ENCODE measurements at regions not wholly inside any gene's neighbourhood (a gene's known extent, or its start where the extent isn't known, plus 50 kb on each side); places are given as distances from the start of the nearest gene placed in this dataset.
A peak's percentile ranks its signal among the peaks of the same experiment; 100 is the strongest.

DNA sequence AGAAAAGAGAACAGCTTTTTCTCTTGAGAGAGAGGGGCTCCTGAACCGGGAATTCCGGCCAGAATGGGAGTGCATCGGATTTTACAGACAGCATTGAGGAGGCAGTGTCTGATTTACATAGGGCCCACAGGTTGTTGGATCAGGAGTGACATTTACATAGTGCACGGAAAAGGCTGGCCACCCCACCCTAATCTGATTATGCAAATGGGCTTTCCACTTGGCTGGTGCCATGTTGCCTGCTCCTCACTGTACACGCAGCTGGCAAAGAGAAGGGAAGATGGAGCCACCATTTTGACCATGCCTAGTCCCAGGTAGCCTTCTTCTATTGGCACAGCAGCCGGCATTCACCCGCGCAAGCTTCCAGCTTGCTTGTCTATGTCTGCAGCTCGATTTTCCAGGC lies 77.5 kb upstream of the FAM171A1 start:
- Histone ChIP-seq H3K36me3 (ENCODE audit: control insufficient read depth, insufficient read depth, low read length) (no peaks in the 10 kb centered on the region), H3K27me3 (ENCODE audit: control insufficient read depth, insufficient read depth, low read length) (peaks cover 3% of the 10 kb centered on the region), H3K27ac (ENCODE audit: low read length) (no peak overlapping the region), H3K4me3 (ENCODE audit: low read length) (no peak overlapping the region), H3K4me1 (ENCODE audit: control insufficient read depth, insufficient read depth, low read length) (no peaks in the 10 kb centered on the region), H3K9me3 (replicated peaks; ENCODE audit: control insufficient read depth, low read depth, low read length) (no peaks in the 10 kb centered on the region)
- no peak for DNase-seq
- WGBS (ENCODE audit: insufficient coverage), result 90% methylated on average over 5 of the region's 9 CpGs

DNA sequence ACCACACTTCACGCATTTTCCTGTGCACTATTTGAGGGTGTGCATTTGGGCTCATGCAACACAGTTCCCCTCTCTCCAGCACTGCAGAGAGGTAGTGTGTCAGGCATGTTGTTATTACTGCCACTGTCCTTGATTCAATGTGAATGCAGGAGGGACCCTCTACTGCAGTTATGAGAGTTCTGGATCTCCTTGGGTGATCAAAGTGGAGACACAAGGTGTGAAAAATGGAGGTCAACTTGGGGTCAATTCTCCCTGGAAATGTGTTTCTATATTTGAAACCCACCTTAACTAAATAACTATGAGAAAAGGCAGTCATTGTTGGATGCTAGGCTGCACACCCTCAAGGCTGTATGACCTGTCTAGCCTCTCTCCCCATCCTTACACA lies 73.9 kb upstream of the FAM171A1 start:
- DNase-seq, result no peak
- WGBS (ENCODE audit: insufficient coverage), result no CpG with 5 or more reads among the region's 1 CpG
- no peaks in the 10 kb centered on the region for H3K4me1 ChIP-seq (ENCODE audit: control insufficient read depth, insufficient read depth, low read length)
- H3K27me3 ChIP-seq (ENCODE audit: control insufficient read depth, insufficient read depth, low read length), result peaks cover 1% of the 10 kb centered on the region
- H3K27ac ChIP-seq (ENCODE audit: low read length), result no peak overlapping the region
- no peaks in the 10 kb centered on the region for H3K36me3 ChIP-seq (ENCODE audit: control insufficient read depth, insufficient read depth, low read length)
- H3K4me3 ChIP-seq (ENCODE audit: low read length), result no peak overlapping the region
- no peaks in the 10 kb centered on the region for H3K9me3 ChIP-seq (replicated peaks; ENCODE audit: control insufficient read depth, low read depth, low read length)

DNA sequence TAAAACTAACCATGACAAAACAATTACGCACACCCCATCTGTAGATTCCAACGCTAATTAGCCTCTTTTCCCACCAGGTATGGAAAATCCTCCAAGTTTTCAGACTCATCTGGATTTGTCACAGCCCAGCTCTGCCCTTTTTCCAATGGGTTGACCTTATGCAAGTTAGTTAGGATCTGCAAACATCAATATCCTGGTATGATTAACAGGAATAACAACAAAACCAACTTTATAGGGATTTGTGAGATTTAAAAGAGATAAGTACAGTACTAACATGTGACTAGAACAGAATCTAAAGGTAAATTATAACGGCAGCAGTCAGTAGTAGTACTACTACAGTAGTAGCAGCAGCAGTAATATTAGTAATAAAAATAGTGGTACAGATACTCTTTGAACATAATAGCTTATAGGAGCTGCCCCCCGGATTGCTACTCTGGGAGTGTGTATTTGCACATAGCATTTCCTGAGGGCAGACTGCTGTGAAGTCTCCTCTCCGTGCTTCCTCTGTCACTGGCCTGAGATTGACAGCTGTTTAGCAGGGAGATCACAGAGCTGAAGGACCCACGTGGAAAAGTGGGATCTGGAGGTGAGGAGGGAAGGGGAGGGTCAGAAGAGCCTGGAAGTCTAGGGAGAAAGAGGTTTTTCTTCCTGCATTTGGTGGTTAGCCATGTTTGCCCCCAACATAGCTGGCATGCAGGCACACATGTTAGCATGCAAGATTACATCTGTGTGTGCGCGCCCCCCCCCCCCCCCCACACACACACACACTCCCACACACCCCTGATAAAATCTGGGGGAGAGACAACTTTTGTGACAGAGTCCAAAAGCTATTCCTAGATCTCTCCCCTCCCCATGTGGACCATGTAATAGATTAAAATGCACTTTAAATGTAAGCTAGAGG lies 73.3 kb upstream of the FAM171A1 start:
- DNase-seq, result no peak
- Histone ChIP-seq H3K27ac (ENCODE audit: low read length) (no peak overlapping the region), H3K9me3 (replicated peaks; ENCODE audit: control insufficient read depth, low read depth, low read length) (no peaks in the 10 kb centered on the region), H3K36me3 (ENCODE audit: control insufficient read depth, insufficient read depth, low read length) (no peaks in the 10 kb centered on the region), H3K4me1 (ENCODE audit: control insufficient read depth, insufficient read depth, low read length) (peaks cover 4% of the 10 kb centered on the region), H3K27me3 (ENCODE audit: control insufficient read depth, insufficient read depth, low read length) (no peaks in the 10 kb centered on the region), H3K4me3 (ENCODE audit: low read length) (no peak overlapping the region)
- WGBS (ENCODE audit: insufficient coverage), result 12% methylated on average over 2 of the region's 8 CpGs

DNA sequence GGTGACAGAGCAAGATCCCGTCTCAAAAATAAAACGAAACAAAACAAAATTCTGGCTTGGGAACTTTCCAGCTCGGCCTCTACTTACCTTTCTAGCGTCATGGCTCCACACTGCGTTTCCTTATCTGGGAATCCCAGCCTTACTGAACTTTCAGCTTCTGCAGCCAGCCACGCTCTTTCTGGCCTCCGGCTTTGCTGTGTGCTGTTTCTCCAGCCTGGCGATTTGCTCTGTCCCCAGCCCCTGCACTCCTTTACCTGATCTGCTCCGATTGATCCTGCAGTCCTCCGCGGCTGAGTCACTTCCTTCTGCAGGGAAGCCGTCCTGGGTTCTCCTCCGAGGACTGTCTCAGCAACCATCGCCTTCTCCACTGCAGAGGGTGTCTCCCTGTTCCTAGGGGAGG lies 71.0 kb upstream of the FAM171A1 start:
- Histone ChIP-seq H3K36me3 (ENCODE audit: control insufficient read depth, insufficient read depth, low read length) (no peaks in the 10 kb centered on the region), H3K9me3 (replicated peaks; ENCODE audit: control insufficient read depth, low read depth, low read length) (no peaks in the 10 kb centered on the region), H3K27ac (ENCODE audit: low read length) (no peak overlapping the region), H3K27me3 (ENCODE audit: control insufficient read depth, insufficient read depth, low read length) (no peaks in the 10 kb centered on the region), H3K4me1 (ENCODE audit: control insufficient read depth, insufficient read depth, low read length) (peaks cover 7% of the 10 kb centered on the region), H3K4me3 (ENCODE audit: low read length) (no peak overlapping the region)
- WGBS (ENCODE audit: insufficient coverage), result 86% methylated on average over 12 of the region's 14 CpGs
- DNase-seq, result no peak

DNA sequence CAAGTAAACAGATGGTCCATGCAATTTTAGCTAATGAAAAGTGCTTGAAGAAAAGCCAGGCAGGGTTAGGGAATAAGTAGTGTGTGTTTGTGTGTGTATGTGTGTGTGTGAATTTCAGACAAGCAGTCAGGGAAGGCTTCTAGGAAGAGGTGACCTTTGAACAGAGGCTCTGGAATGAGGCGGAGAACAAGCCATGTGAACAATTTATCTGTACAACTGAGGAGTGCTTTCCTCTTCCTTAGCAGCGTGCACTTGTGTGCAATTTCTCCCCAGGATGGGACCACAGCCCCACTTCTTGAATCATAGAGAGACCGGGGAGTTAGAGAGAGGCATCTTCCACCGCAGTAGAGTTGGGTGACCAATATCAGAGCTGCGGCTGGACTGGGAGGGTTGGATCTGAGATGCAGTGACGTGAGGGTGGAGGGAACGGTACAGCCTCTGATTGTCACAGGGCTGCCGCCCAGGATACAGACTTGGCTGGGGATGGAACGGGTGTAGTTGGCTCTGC lies 69.2 kb upstream of the FAM171A1 start:
- WGBS (ENCODE audit: insufficient coverage), result 86% methylated on average over 7 of the region's 9 CpGs
- Histone ChIP-seq H3K27me3 (ENCODE audit: control insufficient read depth, insufficient read depth, low read length) (peaks cover 2% of the 10 kb centered on the region), H3K36me3 (ENCODE audit: control insufficient read depth, insufficient read depth, low read length) (no peaks in the 10 kb centered on the region), H3K4me3 (ENCODE audit: low read length) (no peak overlapping the region), H3K27ac (ENCODE audit: low read length) (no peak overlapping the region), H3K9me3 (replicated peaks; ENCODE audit: control insufficient read depth, low read depth, low read length) (no peaks in the 10 kb centered on the region), H3K4me1 (ENCODE audit: control insufficient read depth, insufficient read depth, low read length) (peaks cover 7% of the 10 kb centered on the region)
- DNase-seq, result peak; percentile 16

DNA sequence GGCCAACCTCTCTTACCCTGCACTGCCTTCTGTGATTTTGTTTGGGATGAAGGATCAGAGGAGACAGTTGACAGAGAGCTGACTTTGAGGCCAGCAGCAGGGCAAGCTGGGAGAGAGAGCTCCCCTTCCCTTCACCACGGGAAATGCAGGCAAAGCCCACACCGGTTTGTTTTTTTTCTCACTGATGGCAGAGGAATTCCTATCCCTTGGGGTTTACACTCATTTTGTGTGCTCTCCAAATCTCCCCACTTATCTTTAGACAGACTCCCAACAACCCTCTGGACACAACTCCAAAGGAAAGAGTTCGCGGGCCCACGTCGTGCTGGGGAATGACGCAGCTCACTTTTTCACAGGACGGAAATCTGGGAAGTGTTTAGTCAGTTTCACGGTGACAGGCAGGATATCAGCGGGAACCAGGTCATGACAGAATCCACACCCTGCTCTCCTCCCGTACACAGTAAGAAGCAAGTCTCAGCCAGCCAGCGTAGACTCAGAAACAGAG lies 68.3 kb upstream of the FAM171A1 start:
- peak overlapping the region; percentile 13 for H3K4me3 ChIP-seq (ENCODE audit: low read length)
- peaks cover 2% of the 10 kb centered on the region for H3K27me3 ChIP-seq (ENCODE audit: control insufficient read depth, insufficient read depth, low read length)
- H3K9me3 ChIP-seq (replicated peaks; ENCODE audit: control insufficient read depth, low read depth, low read length), result no peaks in the 10 kb centered on the region
- peak; percentile 60 for DNase-seq
- H3K36me3 ChIP-seq (ENCODE audit: control insufficient read depth, insufficient read depth, low read length), result no peaks in the 10 kb centered on the region
- 0% methylated on average over 3 of the region's 12 CpGs for WGBS (ENCODE audit: insufficient coverage)
- H3K4me1 ChIP-seq (ENCODE audit: control insufficient read depth, insufficient read depth, low read length), result peaks cover 7% of the 10 kb centered on the region
- no peak overlapping the region for H3K27ac ChIP-seq (ENCODE audit: low read length)

DNA sequence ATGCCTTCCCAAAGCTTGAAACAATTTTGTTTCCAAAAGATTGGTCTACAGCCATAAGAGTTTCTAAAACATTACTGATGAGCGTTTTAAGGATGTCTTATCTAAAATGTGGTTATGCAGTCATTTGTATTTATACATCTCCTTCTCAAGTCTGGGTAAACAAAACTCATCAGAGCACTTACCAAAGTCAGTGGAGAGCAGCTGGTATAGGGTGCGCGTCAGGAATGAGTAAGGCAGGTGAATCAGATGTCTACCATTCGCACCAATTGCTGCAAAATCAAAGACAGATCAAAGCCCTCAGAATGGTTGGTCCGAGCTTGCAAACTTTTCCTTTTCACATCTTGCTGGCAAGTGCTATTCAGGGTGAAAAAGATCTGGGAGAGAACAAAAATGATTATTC lies 65.6 kb upstream of the FAM171A1 start:
- Histone ChIP-seq H3K27ac (ENCODE audit: low read length) (no peak overlapping the region), H3K36me3 (ENCODE audit: control insufficient read depth, insufficient read depth, low read length) (no peaks in the 10 kb centered on the region), H3K4me1 (ENCODE audit: control insufficient read depth, insufficient read depth, low read length) (peaks cover 7% of the 10 kb centered on the region), H3K4me3 (ENCODE audit: low read length) (no peak overlapping the region), H3K27me3 (ENCODE audit: control insufficient read depth, insufficient read depth, low read length) (peaks cover 2% of the 10 kb centered on the region), H3K9me3 (replicated peaks; ENCODE audit: control insufficient read depth, low read depth, low read length) (no peaks in the 10 kb centered on the region)
- no peak for DNase-seq
- WGBS (ENCODE audit: insufficient coverage), result 80% methylated on average over 1 of the region's 5 CpGs

DNA sequence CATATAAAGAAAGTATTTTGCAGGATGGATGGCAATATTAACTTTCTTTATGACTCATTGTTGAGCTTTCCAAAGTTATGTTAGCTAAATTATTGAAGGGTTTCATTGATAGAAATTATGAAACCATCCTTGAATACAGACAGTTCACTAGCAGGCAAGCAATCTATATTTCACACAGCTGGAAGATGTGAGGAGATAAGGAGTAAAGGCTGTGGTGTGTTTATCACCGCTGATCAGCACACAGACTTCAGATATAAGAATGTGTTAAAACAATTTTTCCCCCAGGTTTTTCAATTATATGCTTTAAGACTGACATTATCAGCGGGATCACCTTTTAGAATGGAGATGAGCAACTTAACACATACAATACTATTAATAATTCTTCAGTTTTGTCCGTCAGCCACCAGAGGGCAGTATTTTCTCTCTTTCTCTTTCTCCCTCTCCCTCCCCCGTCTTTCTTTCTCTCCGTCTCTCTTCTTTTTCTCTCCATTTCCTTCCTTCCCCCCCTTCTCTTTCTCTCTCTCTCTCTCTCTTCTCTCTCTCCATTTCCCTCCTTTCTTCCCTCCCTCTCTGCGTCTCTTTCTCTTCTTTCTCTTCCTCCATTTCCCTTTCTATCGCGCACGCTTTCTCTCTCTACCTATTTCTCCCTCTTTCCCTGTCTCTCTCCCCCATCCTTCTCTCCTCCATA lies 62.9 kb upstream of the FAM171A1 start:
- WGBS (ENCODE audit: insufficient coverage), result 17% methylated on average over 7 of the region's 9 CpGs
- peak; percentile 83 for DNase-seq
- Histone ChIP-seq H3K9me3 (replicated peaks; ENCODE audit: control insufficient read depth, low read depth, low read length) (no peaks in the 10 kb centered on the region), H3K4me3 (ENCODE audit: low read length) (peak overlapping the region; percentile 37), H3K36me3 (ENCODE audit: control insufficient read depth, insufficient read depth, low read length) (no peaks in the 10 kb centered on the region), H3K4me1 (ENCODE audit: control insufficient read depth, insufficient read depth, low read length) (no peaks in the 10 kb centered on the region), H3K27ac (ENCODE audit: low read length) (no peak overlapping the region), H3K27me3 (ENCODE audit: control insufficient read depth, insufficient read depth, low read length) (peaks cover 2% of the 10 kb centered on the region)

DNA sequence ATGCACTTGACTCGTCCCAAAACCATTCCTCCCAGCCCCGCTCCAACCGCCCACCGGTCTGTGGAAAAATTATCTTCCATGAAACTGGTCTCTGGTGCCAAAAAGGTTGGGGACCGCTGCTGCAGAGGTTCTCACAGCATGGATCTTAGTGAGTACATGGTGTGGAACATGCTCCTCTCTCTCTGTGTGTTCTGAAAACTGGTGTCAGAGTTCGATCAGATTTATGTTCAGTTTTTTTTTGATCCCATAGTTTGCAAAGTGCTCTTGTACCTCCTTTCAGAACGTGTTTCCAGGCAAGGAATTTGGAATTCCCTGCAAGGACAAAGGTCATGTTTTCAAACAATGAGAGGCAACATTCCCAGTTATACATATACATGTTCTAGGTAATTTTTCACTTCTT lies 61.2 kb upstream of the FAM171A1 start:
- no peak for DNase-seq
- Histone ChIP-seq H3K9me3 (replicated peaks; ENCODE audit: control insufficient read depth, low read depth, low read length) (no peaks in the 10 kb centered on the region), H3K4me1 (ENCODE audit: control insufficient read depth, insufficient read depth, low read length) (no peaks in the 10 kb centered on the region), H3K4me3 (ENCODE audit: low read length) (no peak overlapping the region), H3K27ac (ENCODE audit: low read length) (no peak overlapping the region), H3K36me3 (ENCODE audit: control insufficient read depth, insufficient read depth, low read length) (no peaks in the 10 kb centered on the region), H3K27me3 (ENCODE audit: control insufficient read depth, insufficient read depth, low read length) (peaks cover 2% of the 10 kb centered on the region)
- 40% methylated on average over 1 of the region's 7 CpGs for WGBS (ENCODE audit: insufficient coverage)

Measured in muscle of leg (tissue), 3 donors.